NCI-H2227 (cell line): ENCODE measurements at regions not wholly inside any gene's neighbourhood (a gene's known extent, or its start where the extent isn't known, plus 50 kb on each side); places are given as distances from the start of the nearest gene placed in this dataset.

ENCODE experiments used
- DNase-seq: peaks from one replicate; lab custom pipeline; 2025; ENCODE audit not compliant: unreplicated experiment; lab: John Stamatoyannopoulos, UW

GRCh38 chr18:78743078-78743477, 236.5 kb upstream of the SALL3 start:
- DNase-seq, result no peak

GRCh38 chr18:78751664-78752063, 228.0 kb upstream of the SALL3 start:
- no peak for DNase-seq

GRCh38 chr18:78753240-78753639, 226.4 kb upstream of the SALL3 start:
- no peak for DNase-seq

GRCh38 chr18:78754311-78755043, 225.1 kb upstream of the SALL3 start:
- no peak for DNase-seq

- no peak for DNase-seq
Observed at GRCh38 chr18:78757014-78757413, 222.6 kb upstream of the SALL3 start.

- DNase-seq, result no peak
Observed at GRCh38 chr18:78758496-78758895, 221.1 kb upstream of the SALL3 start.

GRCh38 chr18:78762753-78763152, 216.9 kb upstream of the SALL3 start:
- no peak for DNase-seq

GRCh38 chr18:78764544-78764943, 215.1 kb upstream of the SALL3 start:
- no peak for DNase-seq

- DNase-seq, result no peak
Observed at GRCh38 chr18:78765142-78765541, 214.5 kb upstream of the SALL3 start.

- DNase-seq, result no peak
Observed at GRCh38 chr18:78765637-78766281, 213.9 kb upstream of the SALL3 start.

GRCh38 chr18:78766651-78767533, 212.7 kb upstream of the SALL3 start:
- no peak for DNase-seq

GRCh38 chr18:78767648-78768071, 212.0 kb upstream of the SALL3 start:
- no peak for DNase-seq

GRCh38 chr18:78768221-78768620, 211.4 kb upstream of the SALL3 start:
- DNase-seq, result no peak

GRCh38 chr18:78768656-78769501, 210.7 kb upstream of the SALL3 start:
- no peak for DNase-seq

- DNase-seq, result no peak
Observed at GRCh38 chr18:78769502-78770105, 210.0 kb upstream of the SALL3 start.

- no peak for DNase-seq
Observed at GRCh38 chr18:78770139-78770822, 209.3 kb upstream of the SALL3 start.

- DNase-seq, result no peak
Observed at GRCh38 chr18:78770823-78771139, 208.8 kb upstream of the SALL3 start.

- no peak for DNase-seq
Observed at GRCh38 chr18:78771496-78772359, 207.9 kb upstream of the SALL3 start.
